ENCODE measurements at regions not wholly inside any gene's neighbourhood (a gene's known extent, or its start where the extent isn't known, plus 50 kb on each side); places are given as distances from the start of the nearest gene placed in this dataset.
A peak's percentile ranks its signal among the peaks of the same experiment; 100 is the strongest.
"Not testable (repeated sequence)": the region's sequence is repeated elsewhere in the genome, so short reads cannot be mapped to it uniquely, and the experiment has no call there.

- not testable (repeated sequence) for ATAC-seq; H3K4me3 Mint-ChIP-seq; H3K27me3 Mint-ChIP-seq; H3K4me1 Mint-ChIP-seq (ENCODE audit: low read depth in 2 of 2); H3K27ac Mint-ChIP-seq; DNase-seq (ENCODE audit: low spot score); H3K9me3 Mint-ChIP-seq
- H3K36me3 Mint-ChIP-seq, result peaks cover 13% of the 10 kb centered on the region
Observed at GRCh38 chr7:128596336-128597128, 75.6 kb upstream of the GARIN1A start.

GRCh38 chr7:128598946-128599345, 73.1 kb upstream of the GARIN1A start:
- DNase-seq (ENCODE audit: low spot score); H3K4me3 Mint-ChIP-seq; ATAC-seq; H3K9me3 Mint-ChIP-seq; H3K27ac Mint-ChIP-seq; H3K4me1 Mint-ChIP-seq (ENCODE audit: low read depth in 2 of 2); H3K36me3 Mint-ChIP-seq; H3K27me3 Mint-ChIP-seq: not testable (repeated sequence)

DNA sequence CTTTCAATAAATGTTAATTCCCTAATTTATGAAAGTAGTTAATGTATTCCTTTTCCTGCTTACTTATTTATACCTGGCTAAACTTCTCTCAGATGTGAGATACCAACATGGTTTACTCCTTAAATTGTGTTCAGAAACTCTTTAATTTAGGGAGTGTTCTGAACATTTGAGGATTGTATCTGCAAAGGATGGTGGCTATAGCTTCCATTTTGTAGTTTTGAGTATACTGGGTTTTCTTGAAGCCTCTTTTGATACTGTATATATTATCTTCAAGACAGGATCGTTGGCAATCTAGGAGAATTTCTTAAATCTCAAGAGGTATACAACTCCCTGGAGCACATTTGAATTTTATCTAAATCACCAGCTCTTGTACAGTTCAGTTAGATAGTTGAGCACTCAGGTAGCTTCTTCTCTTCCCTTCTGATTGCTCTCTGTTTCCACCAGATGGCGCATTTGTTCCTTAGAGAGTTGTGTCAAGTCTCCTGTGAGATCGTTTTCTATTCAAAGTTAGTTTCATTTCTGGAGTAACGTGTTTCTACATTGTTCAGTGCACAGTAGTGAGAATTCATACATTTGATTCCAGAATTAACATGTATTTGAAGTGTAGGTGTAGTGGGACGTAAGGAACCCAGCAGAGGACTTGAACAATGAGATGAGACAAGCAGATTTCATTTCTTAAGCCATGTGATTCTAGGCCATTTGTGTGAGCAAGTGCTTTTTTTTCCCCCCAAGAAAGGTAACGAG, 63.2 kb upstream of the GARIN1A start:
- not testable (repeated sequence) for H3K36me3 Mint-ChIP-seq, H3K27me3 Mint-ChIP-seq, H3K9me3 Mint-ChIP-seq
- peak overlapping the region; percentile 82 for H3K4me3 Mint-ChIP-seq
- ATAC-seq, result peak; percentile 85 to 90
- DNase-seq (ENCODE audit: low spot score), result peak; percentile 71
- peak overlapping the region; percentile 75 to 84 for H3K27ac Mint-ChIP-seq
- peaks cover 5 to 11% of the 10 kb centered on the region in 2 donors for H3K4me1 Mint-ChIP-seq (ENCODE audit: low read depth in 2 of 2)

- H3K27ac Mint-ChIP-seq; H3K36me3 Mint-ChIP-seq; H3K4me3 Mint-ChIP-seq; H3K27me3 Mint-ChIP-seq; DNase-seq (ENCODE audit: low spot score); ATAC-seq; H3K9me3 Mint-ChIP-seq: not testable (repeated sequence)
- H3K4me1 Mint-ChIP-seq (ENCODE audit: low read depth in 2 of 2), result peaks cover 5 to 11% of the 10 kb centered on the region in 2 donors
Observed at GRCh38 chr7:128613366-128613765, 58.7 kb upstream of the GARIN1A start.

- H3K4me3 Mint-ChIP-seq; H3K9me3 Mint-ChIP-seq; ATAC-seq; H3K36me3 Mint-ChIP-seq; DNase-seq (ENCODE audit: low spot score); H3K27ac Mint-ChIP-seq; H3K4me1 Mint-ChIP-seq (ENCODE audit: low read depth in 2 of 2); H3K27me3 Mint-ChIP-seq: not testable (repeated sequence)
Observed at GRCh38 chr7:128614812-128615211, 57.3 kb upstream of the GARIN1A start.

- H3K27me3 Mint-ChIP-seq; H3K9me3 Mint-ChIP-seq; H3K36me3 Mint-ChIP-seq; H3K27ac Mint-ChIP-seq; H3K4me3 Mint-ChIP-seq; DNase-seq (ENCODE audit: low spot score); ATAC-seq; H3K4me1 Mint-ChIP-seq (ENCODE audit: low read depth in 2 of 2): not testable (repeated sequence)
Observed at GRCh38 chr7:128616799-128617198, 55.3 kb upstream of the GARIN1A start.
